Subcutaneous abdominal adipose tissue (tissue), 5 donors: ENCODE measurements at regions not wholly inside any gene's neighbourhood (a gene's known extent, or its start where the extent isn't known, plus 50 kb on each side); places are given as distances from the start of the nearest gene placed in this dataset.
"Not testable (repeated sequence)": the region's sequence is repeated elsewhere in the genome, so short reads cannot be mapped to it uniquely, and the experiment has no call there.

ENCODE experiments used
- H3K27ac ChIP-seq: one replicate; pipeline ENCODE4 v1.7.0; 2013; ENCODE audit warnings: low read depth, mild to moderate bottlenecking, inconsistent platforms, low read length, moderate library complexity
- H3K27me3 ChIP-seq, 5 donors: one replicate each; pipeline ENCODE4 v1.7.0; 2013; ENCODE audit warnings: low read length in 5 of 5, inconsistent platforms in 1 of 5; ENCODE audit not compliant: control insufficient read depth in 5 of 5, insufficient read depth in 4 of 5
- H3K36me3 ChIP-seq, 5 donors: one replicate each; pipeline ENCODE4 v1.7.0; 2013; ENCODE audit warnings: low read length in 5 of 5; ENCODE audit not compliant: control insufficient read depth in 5 of 5, insufficient read depth in 5 of 5
- H3K4me1 ChIP-seq, 5 donors: one replicate each; pipeline ENCODE4 v1.7.0; 2013; ENCODE audit warnings: low read length in 5 of 5, mild to moderate bottlenecking in 3 of 5, moderate library complexity in 1 of 5; ENCODE audit not compliant: control insufficient read depth in 5 of 5, insufficient read depth in 5 of 5
- H3K4me3 ChIP-seq, 5 donors: one replicate each; pipeline ENCODE4 v1.7.0; 2013; ENCODE audit warnings: low read length in 5 of 5, low read depth in 1 of 5
- H3K9ac ChIP-seq, 5 donors: one replicate each; pipeline ENCODE4 v1.7.0; 2013; ENCODE audit warnings: low read length in 5 of 5, mild to moderate bottlenecking in 4 of 5, moderate library complexity in 3 of 5
- H3K9me3 ChIP-seq, 5 donors: one replicate each; pipeline ENCODE4 v1.7.0; 2013; ENCODE audit warnings: low read length in 5 of 5; ENCODE audit not compliant: control insufficient read depth in 5 of 5
- donor health status: healthy.
- donor health status: healthy.
- donor health status: healthy.
- donor health status: healthy.
- donor health status: healthy.

DNA sequence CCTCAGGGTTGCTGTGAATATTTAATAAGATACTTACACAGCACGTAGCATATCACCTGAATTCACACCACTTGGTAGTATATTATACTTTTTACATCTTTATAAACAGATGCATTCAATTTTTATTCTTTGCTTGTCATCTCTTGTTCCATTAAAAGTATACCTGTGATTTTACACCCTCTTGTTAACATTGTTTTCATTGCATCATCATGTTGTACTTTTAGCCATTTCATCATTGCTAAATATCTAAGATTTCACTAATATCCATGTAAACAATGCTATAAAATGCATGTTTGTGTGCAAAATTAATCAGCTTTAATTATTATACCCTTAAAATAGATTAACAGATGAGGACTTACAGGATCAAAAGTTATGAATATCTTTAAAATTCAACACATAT is 155.3 kb downstream of the MEX3B start:
- no peak overlapping the region for H3K9ac ChIP-seq
- no peak overlapping the region for H3K4me3 ChIP-seq
- H3K4me1 ChIP-seq, result peaks cover 0 to 11% (median 3%) of the 10 kb centered on the region in 5 donors
- H3K36me3 ChIP-seq, result no peaks in the 10 kb centered on the region
- no peaks in the 10 kb centered on the region for H3K9me3 ChIP-seq
- no peaks in the 10 kb centered on the region for H3K27me3 ChIP-seq
- no peak overlapping the region for H3K27ac ChIP-seq

DNA sequence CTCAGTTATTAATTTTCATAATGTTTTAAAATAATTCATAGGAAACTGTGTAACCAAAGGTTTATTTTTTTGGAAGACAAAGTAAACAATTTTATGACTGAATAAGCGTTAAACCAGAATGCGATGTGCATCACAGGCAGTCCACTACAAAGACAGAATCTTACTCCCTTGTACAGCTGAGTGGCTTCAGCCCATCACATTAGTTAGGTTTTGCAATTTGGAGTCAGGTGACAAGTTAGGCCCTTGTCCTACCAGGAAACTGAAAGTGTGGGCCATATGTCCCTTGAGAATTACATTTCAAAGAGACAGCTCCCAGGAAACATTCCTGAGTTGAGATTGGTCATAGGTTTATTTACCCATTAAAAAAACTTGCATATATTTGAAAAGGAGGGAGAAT is 156.3 kb downstream of the MEX3B start:
- Histone ChIP-seq H3K9ac (no peak overlapping the region), H3K4me1 (peaks cover 0 to 11% (median 3%) of the 10 kb centered on the region in 5 donors), H3K27ac (no peak overlapping the region), H3K27me3 (no peaks in the 10 kb centered on the region), H3K9me3 (no peaks in the 10 kb centered on the region), H3K36me3 (no peaks in the 10 kb centered on the region), H3K4me3 (no peak overlapping the region)

DNA sequence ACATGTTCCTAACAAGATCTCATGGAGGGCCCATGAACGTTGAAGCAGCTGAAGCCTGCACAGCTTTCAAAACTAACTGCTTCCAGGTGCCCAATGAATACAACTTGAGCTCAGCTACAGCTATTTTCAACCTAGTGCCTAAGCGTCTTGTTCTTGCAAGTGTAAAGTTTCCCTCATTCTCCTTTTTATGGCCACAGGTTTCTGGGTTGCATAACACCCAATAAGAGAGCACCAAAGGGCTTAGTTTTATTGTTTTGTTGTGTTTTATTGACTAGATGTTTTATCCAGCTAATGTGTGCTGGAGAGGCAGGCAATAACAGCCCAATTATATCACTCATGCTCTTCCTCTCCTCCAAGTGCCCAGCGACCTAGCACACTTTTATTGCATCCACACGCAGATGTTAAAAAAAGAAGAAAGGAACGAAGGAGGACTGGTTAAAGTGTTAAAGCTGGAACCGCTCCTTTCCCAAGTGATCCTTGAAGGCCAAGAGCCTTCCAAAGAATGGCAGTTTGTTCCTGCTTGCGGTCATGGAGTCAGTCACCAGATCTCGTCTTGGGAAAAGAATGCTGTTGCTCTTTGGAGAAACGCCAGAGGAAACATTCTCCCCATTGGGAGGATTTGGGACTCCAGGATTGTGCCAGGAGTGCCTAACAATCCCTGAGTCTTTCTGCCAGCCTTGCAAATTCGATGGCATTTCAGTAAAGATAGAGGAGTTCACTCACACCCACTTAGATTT is 156.9 kb downstream of the MEX3B start:
- Histone ChIP-seq H3K4me3 (no peak overlapping the region), H3K27me3 (no peaks in the 10 kb centered on the region), H3K4me1 (peaks cover 0 to 11% (median 3%) of the 10 kb centered on the region in 5 donors), H3K36me3 (no peaks in the 10 kb centered on the region), H3K27ac (no peak overlapping the region), H3K9me3 (no peaks in the 10 kb centered on the region), H3K9ac (no peak overlapping the region)

DNA sequence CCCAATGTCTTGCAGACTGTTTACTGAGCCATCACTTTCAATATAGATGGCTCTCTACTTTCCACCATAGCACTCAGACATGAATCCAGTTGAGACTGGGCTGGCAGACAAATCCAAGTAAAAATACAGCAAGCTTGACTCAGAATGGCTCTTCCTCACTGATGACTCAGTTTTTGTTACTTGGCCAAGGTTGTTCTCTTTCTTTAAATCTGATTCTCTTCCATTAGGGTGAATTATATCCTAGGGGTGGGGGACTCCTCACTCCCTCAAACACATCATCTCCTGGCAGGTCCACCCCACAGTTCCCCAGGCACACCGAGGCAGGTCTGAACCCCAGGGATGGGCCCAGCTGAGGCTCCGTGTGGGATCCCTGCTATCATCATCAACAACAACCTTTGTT is 157.9 kb downstream of the MEX3B start:
- Histone ChIP-seq H3K9ac (no peak overlapping the region), H3K4me1 (peaks cover 0 to 11% (median 3%) of the 10 kb centered on the region in 5 donors), H3K27me3 (no peaks in the 10 kb centered on the region), H3K27ac (no peak overlapping the region), H3K36me3 (no peaks in the 10 kb centered on the region), H3K9me3 (no peaks in the 10 kb centered on the region), H3K4me3 (no peak overlapping the region)

DNA sequence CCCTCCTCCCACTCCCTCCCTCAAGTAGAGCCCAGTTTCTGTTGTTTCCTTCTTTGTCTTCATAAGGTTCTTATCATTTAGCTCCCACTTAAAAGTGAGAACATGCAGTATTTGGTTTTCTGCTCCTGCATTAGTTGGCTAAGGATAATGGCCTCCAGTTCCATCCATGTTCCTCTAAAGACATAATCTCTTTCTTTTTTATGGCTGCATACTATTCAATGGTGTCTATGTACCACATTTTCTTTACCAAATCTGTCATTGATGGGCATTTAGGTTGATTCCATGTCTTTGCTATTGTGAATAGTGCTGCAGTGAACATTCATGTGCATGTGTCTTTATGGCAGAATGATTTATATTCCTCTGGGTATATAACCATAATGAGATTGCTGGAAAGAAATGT is 158.6 kb downstream of the MEX3B start:
- H3K4me3 ChIP-seq, H3K9ac ChIP-seq, H3K9me3 ChIP-seq, H3K27ac ChIP-seq, H3K36me3 ChIP-seq, H3K27me3 ChIP-seq: not testable (repeated sequence)
- H3K4me1 ChIP-seq, result peaks cover 0 to 11% (median 3%) of the 10 kb centered on the region in 5 donors

DNA sequence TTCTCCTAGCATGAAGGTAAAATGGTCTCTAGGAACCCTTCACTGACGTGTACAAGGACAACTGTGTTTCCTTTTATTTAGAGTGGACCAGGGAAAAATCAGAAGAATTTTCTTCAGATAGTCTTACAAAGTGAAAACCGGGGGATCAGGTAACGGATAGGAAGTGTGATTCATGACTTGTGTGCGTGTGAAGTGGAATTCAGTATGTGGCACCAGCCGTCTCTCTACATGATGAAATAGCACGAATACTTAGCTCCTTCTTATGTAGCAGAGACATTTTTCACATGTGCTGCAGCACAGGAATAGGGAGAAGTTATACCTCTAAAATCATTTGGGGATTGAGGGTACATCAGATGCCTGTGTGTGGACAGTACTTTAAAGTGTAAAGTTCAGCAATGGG is 159.2 kb downstream of the MEX3B start:
- H3K27me3 ChIP-seq, result no peaks in the 10 kb centered on the region
- H3K27ac ChIP-seq, result no peak overlapping the region
- no peaks in the 10 kb centered on the region for H3K36me3 ChIP-seq
- H3K4me1 ChIP-seq, result peaks cover 0 to 11% (median 3%) of the 10 kb centered on the region in 5 donors
- no peak overlapping the region for H3K4me3 ChIP-seq
- H3K9ac ChIP-seq, result no peak overlapping the region
- H3K9me3 ChIP-seq, result no peaks in the 10 kb centered on the region

DNA sequence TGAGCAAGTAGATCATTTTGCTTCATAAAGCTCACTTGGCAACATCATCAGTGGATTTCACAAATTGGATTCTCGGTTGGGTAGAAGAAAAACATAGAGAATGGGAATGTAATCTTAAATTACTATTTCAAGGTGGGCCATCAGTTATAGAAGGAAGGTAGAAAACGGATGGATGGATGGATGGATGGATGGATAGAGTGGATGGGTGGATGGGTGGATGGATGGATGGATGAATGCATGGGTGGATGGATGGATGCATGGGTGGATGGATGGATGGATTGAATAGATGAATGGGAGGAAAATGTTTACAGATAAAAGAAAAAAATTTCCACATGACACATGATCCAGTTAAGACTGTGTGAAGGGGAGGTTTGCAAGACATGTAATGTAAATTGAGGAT is 159.7 kb downstream of the MEX3B start:
- no peak overlapping the region for H3K27ac ChIP-seq
- H3K27me3 ChIP-seq, result no peaks in the 10 kb centered on the region
- peaks cover 0 to 11% (median 3%) of the 10 kb centered on the region in 5 donors for H3K4me1 ChIP-seq

DNA sequence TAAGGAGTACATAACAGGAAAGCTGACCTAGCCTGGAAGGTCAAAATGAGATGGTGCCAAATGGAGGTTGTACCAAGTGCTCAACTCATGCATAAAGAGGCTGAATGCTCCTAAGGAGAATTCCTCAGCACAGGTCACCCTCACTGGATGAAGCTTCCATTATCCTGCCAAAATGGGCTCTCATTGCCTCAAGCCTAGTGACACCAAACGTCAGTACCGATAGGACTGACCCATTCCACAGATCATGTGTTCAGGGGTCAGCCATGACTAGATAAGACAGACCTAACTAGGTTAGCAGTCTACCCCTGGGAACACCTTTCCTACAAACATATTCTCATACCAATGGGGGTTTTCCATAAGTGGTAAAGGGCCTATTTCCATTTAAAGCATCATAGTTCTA is 160.7 kb downstream of the MEX3B start:
- Histone ChIP-seq H3K27ac (no peak overlapping the region), H3K9me3 (no peaks in the 10 kb centered on the region), H3K27me3 (no peaks in the 10 kb centered on the region), H3K4me1 (peaks cover 0 to 11% (median 3%) of the 10 kb centered on the region in 5 donors), H3K36me3 (no peaks in the 10 kb centered on the region), H3K4me3 (no peak overlapping the region), H3K9ac (no peak overlapping the region)

More for the DNA sequence above, 159.7 kb downstream of the MEX3B start:
- Histone ChIP-seq H3K9ac (no peak overlapping the region), H3K9me3 (no peaks in the 10 kb centered on the region), H3K36me3 (no peaks in the 10 kb centered on the region), H3K4me3 (no peak overlapping the region)

DNA sequence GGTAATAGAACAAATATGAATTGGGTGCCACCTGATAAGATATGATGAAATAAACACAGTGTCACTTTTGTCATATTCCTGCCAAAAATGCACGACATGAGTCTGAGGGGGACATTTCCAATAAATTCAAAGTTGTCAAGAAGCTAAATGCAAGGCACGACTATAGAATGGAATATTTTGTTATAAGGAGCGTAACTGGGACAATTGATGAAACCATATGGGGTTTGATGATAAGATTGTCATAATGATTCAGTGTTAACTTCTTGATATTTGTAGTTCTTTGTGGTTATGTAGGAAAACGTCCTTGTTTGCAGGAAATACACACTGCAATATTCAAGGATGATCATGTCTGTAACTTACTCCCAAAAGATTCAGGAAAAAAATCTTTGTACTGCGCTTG is 163.3 kb downstream of the MEX3B start:
- H3K27me3 ChIP-seq, result no peaks in the 10 kb centered on the region
- H3K4me1 ChIP-seq, result peaks cover 0 to 6% (median 0%) of the 10 kb centered on the region in 5 donors
- H3K9me3 ChIP-seq, result no peaks in the 10 kb centered on the region
- H3K4me3 ChIP-seq, result no peak overlapping the region
- no peaks in the 10 kb centered on the region for H3K36me3 ChIP-seq
- H3K9ac ChIP-seq, result no peak overlapping the region
- no peak overlapping the region for H3K27ac ChIP-seq

DNA sequence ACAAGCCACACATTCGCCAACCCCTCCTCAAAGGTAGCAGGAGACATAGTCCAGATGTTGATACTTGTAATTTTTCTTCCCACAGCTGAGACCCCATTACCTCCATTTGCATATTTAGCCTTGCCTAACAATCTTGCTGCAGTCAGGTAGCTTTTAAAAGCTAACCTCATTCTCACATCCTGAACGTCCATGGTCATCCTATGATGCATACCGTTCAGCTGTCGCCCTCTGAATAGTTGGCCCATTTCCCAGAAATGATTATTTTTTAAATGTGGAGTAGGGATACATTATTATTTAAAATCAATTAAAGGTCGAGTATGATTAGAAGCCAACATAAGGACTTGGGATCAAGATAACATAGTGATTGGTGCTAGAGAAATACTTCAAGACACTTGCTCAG is 165.0 kb downstream of the MEX3B start:
- Histone ChIP-seq H3K27ac (no peak overlapping the region), H3K9me3 (no peaks in the 10 kb centered on the region), H3K4me1 (peaks cover 0 to 6% (median 0%) of the 10 kb centered on the region in 5 donors)

More for the DNA sequence above, 165.0 kb downstream of the MEX3B start:
- Histone ChIP-seq H3K4me3 (no peak overlapping the region), H3K9ac (no peak overlapping the region), H3K36me3 (no peaks in the 10 kb centered on the region), H3K27me3 (no peaks in the 10 kb centered on the region)
